K562 (cell line): ENCODE measurements at regions not wholly inside any gene's neighbourhood (a gene's known extent, or its start where the extent isn't known, plus 50 kb on each side); places are given as distances from the start of the nearest gene placed in this dataset.

Experiments
- ATAC-seq: fragments of 200-7000 bp; cut with Tn5 transposase; 3 replicates; pipeline ENCODE4 v1.9.1; 2020; ENCODE audit warnings: moderate library complexity
- BruUV-seq: library from RNA; stranded (reverse); fragments of 400-500 nt; replicated peaks from 2 replicates; lab custom pipeline; 2021; lab: Mats Ljungman, UMichigan
- CTCF ChIA-PET: fragments of 300-600 bp; formaldehyde crosslinking; extraction: SDS; loops from one replicate; lab custom pipeline; 2021; ENCODE audit warnings: low intra/inter-chr PET ratio; lab: Yijun Ruan, JAX
- POLR2A ChIA-PET: fragments of 300-600, 350-650 bp; sonication (Branson Sonifier 250); formaldehyde crosslinking; extraction: SDS; loops from one replicate; lab custom pipeline; 2021; ENCODE audit warnings: antibody characterized with exemption, inconsistent platforms; lab: Yijun Ruan, JAX
- DNase-seq, 4 experiments: peaks; one replicate each; pipeline versions ENCODE4 v3.0.0 to v3.0.0-alpha.2; 2011 to 2018; ENCODE audit warnings: low spot score in 3 of 4, mixed read lengths in 3 of 4; ENCODE audit errors: extremely low read depth in 1 of 4
- FAIRE-seq: peaks from 2 replicates; lab custom pipeline; 2011; peaks lifted over from hg19 to GRCh38; lab: Jason Lieb, UNC
- H2AFZ ChIP-seq: 2 replicates; pipeline ENCODE4 v1.6.0; 2011; ENCODE audit warnings: low read depth, low read length, control low read depth, inconsistent platforms
- H3K27ac ChIP-seq: fragments of 200-600 bp; 3 replicates; pipeline ENCODE4 v1.8.0; 2011; ENCODE audit warnings: low read depth, mild to moderate bottlenecking, control low read depth, inconsistent platforms, low read length, moderate library complexity, mixed read lengths; ENCODE audit errors: extremely low read depth
- H3K27me3 ChIP-seq, 2 experiments: fragments of 300-600 bp in 1 of 2; 2 replicates in 1 of 2; 3 replicates in 1 of 2; pipeline versions ENCODE4 v1.6.0 to v1.8.0; 2011; ENCODE audit warnings: inconsistent platforms in 2 of 2, low read length in 2 of 2, mild to moderate bottlenecking in 1 of 2, mixed read lengths in 1 of 2, moderate library complexity in 1 of 2; ENCODE audit not compliant: control insufficient read depth in 2 of 2, insufficient read depth in 2 of 2
- H3K36me3 ChIP-seq: fragments of 300-600 bp; 3 replicates; pipeline ENCODE4 v1.8.0; 2011; ENCODE audit warnings: mild to moderate bottlenecking, low read length, inconsistent platforms; ENCODE audit not compliant: control insufficient read depth, insufficient read depth
- H3K4me1 ChIP-seq, 2 experiments: fragments of 200-600 bp in 1 of 2; replicated peaks in 1 of 2; 2 replicates in 1 of 2; 3 replicates in 1 of 2; pipeline versions ENCODE4 v1.5.1 to v1.8.0; 2011; ENCODE audit warnings: inconsistent platforms in 2 of 2, low read length in 2 of 2, mild to moderate bottlenecking in 1 of 2, mixed read lengths in 1 of 2, moderate library complexity in 1 of 2; ENCODE audit not compliant: control insufficient read depth in 2 of 2, insufficient read depth in 2 of 2
- H3K4me2 ChIP-seq: 2 replicates; pipeline ENCODE4 v1.6.1; 2011; ENCODE audit warnings: low read length, control low read depth, inconsistent platforms, mixed read lengths; ENCODE audit not compliant: insufficient read depth
- H3K4me3 ChIP-seq: fragments of 200-600 bp; sonication (generic), shearing (Covaris generic); 2 replicates; pipeline ENCODE4 v1.5.1; 2016; ENCODE audit warnings: control low read depth, inconsistent platforms
- H3K79me2 ChIP-seq: fragments of 200-600 bp; 3 replicates; pipeline ENCODE4 v1.8.0; 2011; ENCODE audit warnings: low read length, inconsistent platforms; ENCODE audit not compliant: control insufficient read depth, insufficient read depth
- H3K9ac ChIP-seq, 2 experiments: 2 replicates each; pipeline versions ENCODE4 v1.6.0 to v1.6.1; 2011; ENCODE audit warnings: low read depth in 2 of 2, low read length in 2 of 2, control low read depth in 1 of 2, inconsistent platforms in 1 of 2, mild to moderate bottlenecking in 1 of 2, mixed read lengths in 1 of 2; ENCODE audit not compliant: insufficient read depth in 1 of 2
- H3K9me1 ChIP-seq: one replicate; pipeline ENCODE4 v1.6.0; 2011; ENCODE audit warnings: inconsistent platforms, mild to moderate bottlenecking, low read length, moderate library complexity; ENCODE audit not compliant: control insufficient read depth, insufficient read depth
- H3K9me3 ChIP-seq: replicated peaks from 2 replicates; pipeline ENCODE4 v1.5.1; 2011; ENCODE audit warnings: low read depth, low read length, inconsistent platforms; ENCODE audit not compliant: control insufficient read depth, insufficient read depth
- H4K20me1 ChIP-seq: replicated peaks from 2 replicates; pipeline ENCODE4 v1.6.1; 2011; ENCODE audit warnings: low read length, inconsistent platforms, mixed read lengths; ENCODE audit not compliant: control insufficient read depth, insufficient read depth
- C11orf30 ChIP-seq: fragments of 450-650 bp; IDR thresholded peaks from 2 replicates; pipeline ENCODE4 v1.6.1; 2016; ENCODE audit warnings: low read depth, mild to moderate bottlenecking
- HSF4 ChIP-seq: fragments of 250-450 bp; sonication (Bioruptor Pico); IDR thresholded peaks from 2 replicates; pipeline ENCODE4 v2.1.2; 2022; ENCODE audit warnings: mild to moderate bottlenecking, moderate library complexity, borderline replicate concordance
- JUN ChIP-seq, 2 experiments: sonication (generic) in 1 of 2; formaldehyde crosslinking in 1 of 2; IDR thresholded peaks; 2 replicates each; pipeline versions ENCODE4 v1.6.1 to v1.8.0; 2012 to 2022; ENCODE audit warnings: borderline replicate concordance in 2 of 2, mild to moderate bottlenecking in 2 of 2, improper control_type of control experiment in 1 of 2, low read depth in 1 of 2, low read length in 1 of 2, missing genetic modification reagents in 1 of 2
- MTA2 ChIP-seq: fragments of 450-650 bp; IDR thresholded peaks from 2 replicates; pipeline ENCODE4 v1.6.1; 2016; ENCODE audit warnings: low read depth
- SRSF9 ChIP-seq: fragments of 200-400 bp; formaldehyde crosslinking; IDR thresholded peaks from 2 replicates; pipeline ENCODE4 v1.6.1; 2017; ENCODE audit warnings: low read depth, low read length, borderline replicate concordance
- THRAP3 ChIP-seq: fragments of 450-650 bp; IDR thresholded peaks from 2 replicates; pipeline ENCODE4 v1.6.1; 2016; ENCODE audit warnings: mild to moderate bottlenecking, inconsistent platforms, borderline replicate concordance
- ZNF384 ChIP-seq: IDR thresholded peaks from 2 replicates; pipeline ENCODE4 v1.6.1; 2012; ENCODE audit warnings: low read depth, low read length, improper control_type of control experiment
- ZNF583 ChIP-seq: fragments of 250-450 bp; sonication (Bioruptor Pico); IDR thresholded peaks from 2 replicates; pipeline ENCODE4 v1.4.0; 2020
- in situ Hi-C: fragments of 300-500 bp; cut with MboI; formaldehyde crosslinking; loops from 4 replicates; pipeline ENCODE4 v1.15.0; 2018; ENCODE audit warnings: inconsistent platforms, mixed read lengths
- intact Hi-C: fragments of 100-400 bp; cut with micrococcal nuclease; formaldehyde crosslinking; loops from 2 replicates; pipeline ENCODE4 v1.14.2; 2022
- TF ChIP-seq, protein P1 (sequence below): sonication (generic); formaldehyde crosslinking; IDR thresholded peaks from 2 replicates; pipeline ENCODE4 v1.5.0; 2020; ENCODE audit warnings: missing genetic modification reagents

DNA sequence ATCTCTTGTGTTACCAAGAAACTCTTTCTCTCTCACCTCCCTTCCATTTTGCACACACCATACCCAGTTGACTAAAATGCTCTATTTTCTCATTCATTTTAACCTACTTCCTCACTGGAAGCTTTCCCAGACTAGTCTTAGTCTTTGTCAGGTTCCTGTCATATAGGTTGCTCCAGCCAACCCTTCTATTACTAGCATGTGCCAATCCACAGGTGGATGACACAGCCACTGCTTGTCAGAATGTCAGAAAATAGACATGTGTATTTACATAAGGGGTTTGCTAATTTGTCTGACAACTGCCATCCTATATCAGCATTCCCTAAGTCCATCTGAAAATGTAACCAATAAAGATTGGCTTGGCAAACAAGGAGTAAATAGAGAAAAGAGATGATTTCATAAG, 239.2 kb upstream of the SMIM31 start:
- H3K9ac ChIP-seq: no peak overlapping the region
- intact Hi-C loops: no loop called here
- no peaks in the 10 kb centered on the region for H4K20me1 ChIP-seq
- H2AFZ ChIP-seq: no peak overlapping the region
- no peak overlapping the region for H3K27ac ChIP-seq
- ChIA-PET POLR2A (no interaction called here), CTCF (no interaction called here)
- ATAC-seq (no peak), DNase-seq (no peak), FAIRE-seq (no peak)
- no peaks in the 10 kb centered on the region for H3K9me3 ChIP-seq
- BruUV-seq: no TSS peak
- H3K4me3 ChIP-seq: no peak overlapping the region
- no peaks in the 10 kb centered on the region for H3K4me1 ChIP-seq
- H3K27me3 ChIP-seq: no peaks in the 10 kb centered on the region
- TF ChIP-seq ZNF583 (CRISPR knock-in tag) (no peak), HSF4 (CRISPR knock-in tag) (no peak), JUN (IDR thresholded peaks at IDR 0.05; ENCODE audit: borderline replicate concordance, low read depth, low read length) (no peak), JUN (CRISPR knock-in tag; IDR thresholded peaks at IDR 0.05; ENCODE audit: borderline replicate concordance) (no peak), MTA2 (no peak), THRAP3 (no peak), ZNF384 (no peak), SRSF9 (no peak), C11orf30 (no peak)
- TF ChIP-seq, protein P1, sequence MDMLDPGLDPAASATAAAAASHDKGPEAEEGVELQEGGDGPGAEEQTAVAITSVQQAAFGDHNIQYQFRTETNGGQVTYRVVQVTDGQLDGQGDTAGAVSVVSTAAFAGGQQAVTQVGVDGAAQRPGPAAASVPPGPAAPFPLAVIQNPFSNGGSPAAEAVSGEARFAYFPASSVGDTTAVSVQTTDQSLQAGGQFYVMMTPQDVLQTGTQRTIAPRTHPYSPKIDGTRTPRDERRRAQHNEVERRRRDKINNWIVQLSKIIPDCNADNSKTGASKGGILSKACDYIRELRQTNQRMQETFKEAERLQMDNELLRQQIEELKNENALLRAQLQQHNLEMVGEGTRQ (CRISPR knock-in tag): no peak
- no peaks in the 10 kb centered on the region for H3K9me1 ChIP-seq
- in situ Hi-C loops: no loop called here
- H3K4me2 ChIP-seq: no peak overlapping the region
- H3K36me3 ChIP-seq: no peaks in the 10 kb centered on the region
- H3K79me2 ChIP-seq: no peaks in the 10 kb centered on the region
